HepG2 (cell line): ENCODE measurements at regions not wholly inside any gene's neighbourhood (a gene's known extent, or its start where the extent isn't known, plus 50 kb on each side); places are given as distances from the start of the nearest gene placed in this dataset.

ENCODE experiments used
- ATAC-seq: fragments of 200-7000 bp; cut with Tn5 transposase; 3 replicates; pipeline ENCODE4 v1.9.1; 2020; ENCODE audit warnings: mild to moderate bottlenecking, moderate library complexity
- BruUV-seq: library from RNA; stranded (reverse); fragments of 400-500 nt; replicated peaks from 2 replicates; lab custom pipeline; 2021; lab: Mats Ljungman, UMichigan
- CTCF ChIA-PET: fragments of 300-600 bp; formaldehyde crosslinking; extraction: SDS; loops from one replicate; lab custom pipeline; 2021; ENCODE audit warnings: low total read pairs, inconsistent platforms, low intra/inter-chr PET ratio; lab: Yijun Ruan, JAX
- POLR2A ChIA-PET: fragments of 350-600 bp; sonication (Branson Sonifier 250); formaldehyde crosslinking; loops from one replicate; lab custom pipeline; 2020; ENCODE audit warnings: antibody characterized with exemption, inconsistent platforms; lab: Yijun Ruan, JAX
- DNase-seq: peaks from one replicate; pipeline ENCODE4 v3.0.0-alpha.2; 2015; ENCODE audit warnings: low spot score
- FAIRE-seq: peaks from 3 replicates; lab custom pipeline; 2011; peaks lifted over from hg19 to GRCh38; lab: Jason Lieb, UNC
- H2AFZ ChIP-seq: one replicate; pipeline ENCODE4 v1.6.1; 2011; ENCODE audit warnings: low read length, inconsistent platforms
- H3K27ac ChIP-seq: fragments of 300-600 bp; 3 replicates; pipeline ENCODE4 v1.8.0; 2011; ENCODE audit warnings: mixed run types, mild to moderate bottlenecking, mixed read lengths, low read length, inconsistent platforms; ENCODE audit not compliant: insufficient read depth; ENCODE audit errors: extremely low read length
- H3K27me3 ChIP-seq, 2 experiments: fragments of 200-600 bp in 1 of 2; 2 replicates in 1 of 2; 3 replicates in 1 of 2; pipeline versions ENCODE4 v1.6.0 to v1.8.0; 2011; ENCODE audit warnings: low read length in 2 of 2, mild to moderate bottlenecking in 2 of 2, moderate library complexity in 2 of 2, inconsistent platforms in 1 of 2; ENCODE audit not compliant: insufficient read depth in 2 of 2, control insufficient read depth in 1 of 2
- H3K36me3 ChIP-seq, 2 experiments: fragments of 200-600 bp in 1 of 2; replicated peaks in 1 of 2; 2 replicates in 1 of 2; 3 replicates in 1 of 2; pipeline versions ENCODE4 v1.5.1 to v1.8.0; 2011; ENCODE audit warnings: low read length in 2 of 2, inconsistent platforms in 1 of 2; ENCODE audit not compliant: insufficient read depth in 2 of 2, control insufficient read depth in 1 of 2
- H3K4me1 ChIP-seq: 2 replicates; pipeline ENCODE4 v1.5.1; 2012; ENCODE audit warnings: low read length, inconsistent platforms; ENCODE audit not compliant: insufficient read depth
- H3K4me2 ChIP-seq: 2 replicates; pipeline ENCODE4 v1.6.0; 2011; ENCODE audit warnings: low read depth, low read length, inconsistent platforms
- H3K4me3 ChIP-seq, 3 experiments: fragments of 200-600 bp in 1 of 3; sonication (generic), shearing (Covaris generic) in 1 of 3; replicated peaks in 1 of 3; 2 replicates each; pipeline ENCODE4 v1.5.1; 2011 to 2016; ENCODE audit warnings: low read length in 3 of 3, inconsistent platforms in 2 of 3, low read depth in 2 of 3, mild to moderate bottlenecking in 2 of 3, control low read depth in 1 of 3, mixed read lengths in 1 of 3; ENCODE audit not compliant: insufficient read depth in 1 of 3
- H3K79me2 ChIP-seq: one replicate; pipeline ENCODE4 v1.6.1; 2011; ENCODE audit warnings: low read length, inconsistent platforms; ENCODE audit not compliant: insufficient read depth
- H3K9ac ChIP-seq: 2 replicates; pipeline ENCODE4 v1.6.0; 2011; ENCODE audit warnings: mild to moderate bottlenecking, low read depth, low read length, inconsistent platforms; ENCODE audit not compliant: insufficient read depth
- H3K9me3 ChIP-seq: 2 replicates; pipeline ENCODE4 v1.5.1; 2012; ENCODE audit warnings: mild to moderate bottlenecking, low read length
- H4K20me1 ChIP-seq: 2 replicates; pipeline ENCODE4 v1.6.0; 2011; ENCODE audit warnings: inconsistent platforms, mild to moderate bottlenecking, low read length, moderate library complexity; ENCODE audit not compliant: insufficient read depth
- ARID3A ChIP-seq: IDR thresholded peaks from 2 replicates; pipeline ENCODE4 v1.6.1; 2012; ENCODE audit warnings: low read depth, low read length, improper control_type of control experiment
- RAD51 ChIP-seq: fragments of 450-650 bp; IDR thresholded peaks from 2 replicates; pipeline ENCODE4 v1.6.1; 2016; ENCODE audit warnings: borderline replicate concordance
- SUZ12 ChIP-seq: fragments of 150-350 bp; IDR thresholded peaks from 2 replicates; pipeline ENCODE4 v1.6.1; 2014; ENCODE audit warnings: low read depth, low read length
- TEAD2 ChIP-seq: sonication (generic); formaldehyde crosslinking; IDR thresholded peaks from 2 replicates; pipeline ENCODE4 v1.9.0; 2021; ENCODE audit warnings: missing genetic modification reagents
- ZNF329 ChIP-seq: sonication (generic); formaldehyde crosslinking; IDR thresholded peaks from 2 replicates; pipeline ENCODE4 v1.9.0; 2021; ENCODE audit warnings: low read depth, mild to moderate bottlenecking, missing genetic modification reagents
- ZNF615 ChIP-seq: sonication (generic); formaldehyde crosslinking; IDR thresholded peaks from 2 replicates; pipeline ENCODE4 v1.5.0; 2020; ENCODE audit warnings: mild to moderate bottlenecking, missing genetic modification reagents, borderline replicate concordance
- ZNF772 ChIP-seq: sonication (generic); formaldehyde crosslinking; IDR thresholded peaks from 2 replicates; pipeline ENCODE4 v1.5.0; 2020; ENCODE audit warnings: mild to moderate bottlenecking, missing genetic modification reagents
- WGBS: methylation state at CpG from one replicate; pipeline ENCODE4 v1.1.6; 2017; ENCODE audit warnings: low lambda C conversion rate; 5-methylcytosine and 5-hydroxymethylcytosine counted together
- in situ Hi-C: cut with HindIII; loops from 2 replicates; pipeline ENCODE4 v1.10.0; 2017; ENCODE audit warnings: low pct_unique_long_range_greater_than_20kb; ENCODE audit not compliant: extremely low pct_ligation_motif_present
- intact Hi-C: fragments of 100-400 bp; cut with micrococcal nuclease; formaldehyde crosslinking; loops from one replicate; pipeline ENCODE4 v1.10.0; 2022; ENCODE audit not compliant: unreplicated experiment
- TF ChIP-seq, protein P1 (sequence below): sonication (generic); formaldehyde crosslinking; IDR thresholded peaks from 2 replicates; pipeline ENCODE4 v1.5.0; 2020; ENCODE audit warnings: mild to moderate bottlenecking, missing genetic modification reagents
- TF ChIP-seq, protein P2 (sequence below): sonication (generic); formaldehyde crosslinking; IDR thresholded peaks from 2 replicates; pipeline ENCODE4 v1.5.1; 2020; ENCODE audit warnings: mild to moderate bottlenecking, missing genetic modification reagents, moderate library complexity

DNA sequence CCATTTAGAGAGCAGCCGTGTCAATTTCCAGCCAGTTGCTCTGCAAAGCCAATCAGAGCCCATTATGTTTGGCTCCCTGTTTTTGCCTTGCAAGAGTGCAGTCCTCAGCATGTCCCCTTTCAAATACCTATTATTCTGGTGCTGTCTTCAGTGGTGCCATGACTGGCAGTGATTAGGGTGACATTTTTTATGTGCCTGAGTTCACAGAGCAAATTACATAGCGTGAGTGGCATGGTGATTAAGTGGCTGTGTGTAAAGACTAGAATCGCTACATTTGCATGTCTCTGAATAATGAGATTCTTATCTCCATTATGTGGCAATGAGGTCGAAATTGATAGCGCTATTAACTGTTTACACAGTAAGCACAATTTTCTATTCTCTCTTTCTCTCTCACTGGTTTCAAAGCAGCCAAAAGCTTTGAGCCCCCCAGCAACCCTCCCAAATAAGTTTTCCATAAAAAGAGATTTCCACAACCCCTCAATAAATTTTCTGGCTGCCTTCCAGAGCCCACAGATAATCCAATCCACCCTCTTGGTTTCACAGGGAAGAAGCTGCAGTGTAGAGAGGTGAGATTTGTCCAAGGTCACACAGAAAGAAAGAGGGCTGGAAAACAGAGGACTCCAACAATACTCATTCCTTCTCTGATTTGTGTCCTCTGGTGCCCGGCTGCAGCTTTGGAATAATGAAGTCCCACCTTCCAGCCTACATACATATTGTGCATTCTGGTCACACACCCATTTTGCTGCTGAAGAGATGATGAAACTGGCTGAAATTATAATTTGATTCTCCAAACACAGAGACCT, 58.8 kb upstream of the NUDT4 start (continued):
- TF ChIP-seq ARID3A (peak; percentile 39; the same call in 1 of the 2 replicates), TEAD2 (no peak), ZNF772 (no peak)
- TF ChIP-seq, protein P1, sequence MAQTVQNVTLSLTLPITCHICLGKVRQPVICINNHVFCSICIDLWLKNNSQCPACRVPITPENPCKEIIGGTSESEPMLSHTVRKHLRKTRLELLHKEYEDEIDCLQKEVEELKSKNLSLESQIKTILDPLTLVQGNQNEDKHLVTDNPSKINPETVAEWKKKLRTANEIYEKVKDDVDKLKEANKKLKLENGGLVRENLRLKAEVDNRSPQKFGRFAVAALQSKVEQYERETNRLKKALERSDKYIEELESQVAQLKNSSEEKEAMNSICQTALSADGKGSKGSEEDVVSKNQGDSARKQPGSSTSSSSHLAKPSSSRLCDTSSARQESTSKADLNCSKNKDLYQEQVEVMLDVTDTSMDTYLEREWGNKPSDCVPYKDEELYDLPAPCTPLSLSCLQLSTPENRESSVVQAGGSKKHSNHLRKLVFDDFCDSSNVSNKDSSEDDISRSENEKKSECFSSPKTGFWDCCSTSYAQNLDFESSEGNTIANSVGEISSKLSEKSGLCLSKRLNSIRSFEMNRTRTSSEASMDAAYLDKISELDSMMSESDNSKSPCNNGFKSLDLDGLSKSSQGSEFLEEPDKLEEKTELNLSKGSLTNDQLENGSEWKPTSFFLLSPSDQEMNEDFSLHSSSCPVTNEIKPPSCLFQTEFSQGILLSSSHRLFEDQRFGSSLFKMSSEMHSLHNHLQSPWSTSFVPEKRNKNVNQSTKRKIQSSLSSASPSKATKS (CRISPR knock-in tag): no peak

- intact Hi-C loops: loop anchor here (5.0 kb wide), 1 partner anchor 192 kb away; no protein-coding TSS in a partner anchor
- WGBS: 69% methylated on average over 5 of the region's 5 CpGs
- H3K27ac ChIP-seq: no peak overlapping the region
- DNase-seq (no peak), FAIRE-seq (no peak)
- in situ Hi-C loops: loop anchor here (10.0 kb wide), 1 partner anchor 305 kb away; no protein-coding TSS in a partner anchor
- no peak overlapping the region for H3K9ac ChIP-seq
- ChIA-PET POLR2A (no interaction called here), CTCF (no interaction called here)
- H3K27me3 ChIP-seq: no peaks in the 10 kb centered on the region
- no peak overlapping the region for H2AFZ ChIP-seq
- no peaks in the 10 kb centered on the region for H3K9me3 ChIP-seq
- BruUV-seq: no TSS peak
- peaks cover 73% of the 10 kb centered on the region for H3K4me1 ChIP-seq
- H3K4me3 ChIP-seq: no peak overlapping the region
- no peaks in the 10 kb centered on the region for H4K20me1 ChIP-seq
- TF ChIP-seq, protein P2, sequence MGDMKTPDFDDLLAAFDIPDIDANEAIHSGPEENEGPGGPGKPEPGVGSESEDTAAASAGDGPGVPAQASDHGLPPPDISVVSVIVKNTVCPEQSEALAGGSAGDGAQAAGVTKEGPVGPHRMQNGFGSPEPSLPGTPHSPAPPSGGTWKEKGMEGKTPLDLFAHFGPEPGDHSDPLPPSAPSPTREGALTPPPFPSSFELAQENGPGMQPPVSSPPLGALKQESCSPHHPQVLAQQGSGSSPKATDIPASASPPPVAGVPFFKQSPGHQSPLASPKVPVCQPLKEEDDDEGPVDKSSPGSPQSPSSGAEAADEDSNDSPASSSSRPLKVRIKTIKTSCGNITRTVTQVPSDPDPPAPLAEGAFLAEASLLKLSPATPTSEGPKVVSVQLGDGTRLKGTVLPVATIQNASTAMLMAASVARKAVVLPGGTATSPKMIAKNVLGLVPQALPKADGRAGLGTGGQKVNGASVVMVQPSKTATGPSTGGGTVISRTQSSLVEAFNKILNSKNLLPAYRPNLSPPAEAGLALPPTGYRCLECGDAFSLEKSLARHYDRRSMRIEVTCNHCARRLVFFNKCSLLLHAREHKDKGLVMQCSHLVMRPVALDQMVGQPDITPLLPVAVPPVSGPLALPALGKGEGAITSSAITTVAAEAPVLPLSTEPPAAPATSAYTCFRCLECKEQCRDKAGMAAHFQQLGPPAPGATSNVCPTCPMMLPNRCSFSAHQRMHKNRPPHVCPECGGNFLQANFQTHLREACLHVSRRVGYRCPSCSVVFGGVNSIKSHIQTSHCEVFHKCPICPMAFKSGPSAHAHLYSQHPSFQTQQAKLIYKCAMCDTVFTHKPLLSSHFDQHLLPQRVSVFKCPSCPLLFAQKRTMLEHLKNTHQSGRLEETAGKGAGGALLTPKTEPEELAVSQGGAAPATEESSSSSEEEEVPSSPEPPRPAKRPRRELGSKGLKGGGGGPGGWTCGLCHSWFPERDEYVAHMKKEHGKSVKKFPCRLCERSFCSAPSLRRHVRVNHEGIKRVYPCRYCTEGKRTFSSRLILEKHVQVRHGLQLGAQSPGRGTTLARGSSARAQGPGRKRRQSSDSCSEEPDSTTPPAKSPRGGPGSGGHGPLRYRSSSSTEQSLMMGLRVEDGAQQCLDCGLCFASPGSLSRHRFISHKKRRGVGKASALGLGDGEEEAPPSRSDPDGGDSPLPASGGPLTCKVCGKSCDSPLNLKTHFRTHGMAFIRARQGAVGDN (CRISPR knock-in tag): no peak
- TF ChIP-seq SUZ12 (no peak), ZNF329 (no peak), ZNF615 (CRISPR knock-in tag) (no peak), RAD51 (no peak)
- TF ChIP-seq, all 625 proteins: peak for 0
- no peaks in the 10 kb centered on the region for H3K36me3 ChIP-seq
- H3K79me2 ChIP-seq: peaks cover 2% of the 10 kb centered on the region
- ATAC-seq: no peak
- H3K4me2 ChIP-seq: no peak overlapping the region
Measured at GRCh38 chr12:93319523-93320050, 58.1 kb upstream of the NUDT4 start.
